ENCODE measurements at regions not wholly inside any gene's neighbourhood (a gene's known extent, or its start where the extent isn't known, plus 50 kb on each side); places are given as distances from the start of the nearest gene placed in this dataset.

GRCh38 chr13:50235604-50236342 is 220.5 kb downstream of the KCNRG start:
- no peak for DNase-seq (ENCODE audit: extremely low spot score)
- intact Hi-C loops (cut with DNase I) = no loop called here
- WGBS = 97% methylated on average over 6 of the region's 6 CpGs
- Histone ChIP-seq H3K4me1 (no peaks in the 10 kb centered on the region), H3K27me3 (no peaks in the 10 kb centered on the region), H3K9me3 (no peaks in the 10 kb centered on the region), H3K27ac (replicated peaks in 1 of 4) (no peak overlapping the region), H3K36me3 (no peaks in the 10 kb centered on the region), H3K4me3 (no peak overlapping the region)
- TF ChIP-seq POLR2A (IDR thresholded peaks at IDR 0.05; ENCODE audit: low read depth) (no peak), POLR2AphosphoS5 (IDR thresholded peaks at IDR 0.05) (no peak)

- Histone ChIP-seq H3K4me3 (no peak overlapping the region), H3K4me1 (no peaks in the 10 kb centered on the region), H3K36me3 (no peaks in the 10 kb centered on the region), H3K27ac (replicated peaks in 1 of 4) (no peak overlapping the region), H3K27me3 (no peaks in the 10 kb centered on the region), H3K9me3 (no peaks in the 10 kb centered on the region)
- TF ChIP-seq POLR2A (IDR thresholded peaks at IDR 0.05; ENCODE audit: low read depth) (no peak), POLR2AphosphoS5 (IDR thresholded peaks at IDR 0.05) (no peak), CTCF (IDR thresholded peaks at IDR 0.05) (no peak), EP300 (IDR thresholded peaks at IDR 0.05) (no peak)
- no peak for DNase-seq (ENCODE audit: extremely low spot score)
- 69% methylated on average over 9 of the region's 9 CpGs for WGBS
- intact Hi-C loops (cut with DNase I) = no loop called here
Observed at GRCh38 chr13:50236898-50237318, 221.7 kb downstream of the KCNRG start.

GRCh38 chr13:50238922-50239321 is 223.7 kb downstream of the KCNRG start:
- Histone ChIP-seq H3K27ac (replicated peaks in 1 of 4) (no peak overlapping the region), H3K36me3 (no peaks in the 10 kb centered on the region), H3K4me3 (no peak overlapping the region), H3K9me3 (no peaks in the 10 kb centered on the region), H3K4me1 (no peaks in the 10 kb centered on the region), H3K27me3 (no peaks in the 10 kb centered on the region)
- intact Hi-C loops (cut with DNase I) = no loop called here
- 100% methylated on average over 1 of the region's 1 CpG for WGBS
- no peak for TF ChIP-seq POLR2AphosphoS5 (IDR thresholded peaks at IDR 0.05)
- TF ChIP-seq POLR2A (IDR thresholded peaks at IDR 0.05; ENCODE audit: low read depth) = no peak
- no peak for TF ChIP-seq EP300 (IDR thresholded peaks at IDR 0.05)
- TF ChIP-seq CTCF (IDR thresholded peaks at IDR 0.05) = no peak
- no peak for DNase-seq (ENCODE audit: extremely low spot score)

GRCh38 chr13:50241479-50241878 is 226.2 kb downstream of the KCNRG start:
- TF ChIP-seq CTCF (IDR thresholded peaks at IDR 0.05) (no peak), POLR2AphosphoS5 (IDR thresholded peaks at IDR 0.05) (no peak), POLR2A (IDR thresholded peaks at IDR 0.05; ENCODE audit: low read depth) (no peak), EP300 (IDR thresholded peaks at IDR 0.05) (no peak)
- Histone ChIP-seq H3K9me3 (no peaks in the 10 kb centered on the region), H3K4me1 (peaks cover 0 to 16% (median 15%) of the 10 kb centered on the region in 4 donors), H3K4me3 (no peak overlapping the region), H3K27ac (replicated peaks in 1 of 4) (no peak overlapping the region), H3K27me3 (no peaks in the 10 kb centered on the region), H3K36me3 (no peaks in the 10 kb centered on the region)
- WGBS = 95% methylated on average over 4 of the region's 4 CpGs
- no peak for DNase-seq (ENCODE audit: extremely low spot score)
- intact Hi-C loops (cut with DNase I) = no loop called here

- Histone ChIP-seq H3K4me1 (peaks cover 0 to 16% (median 15%) of the 10 kb centered on the region in 4 donors), H3K9me3 (no peaks in the 10 kb centered on the region), H3K36me3 (no peaks in the 10 kb centered on the region), H3K4me3 (no peak overlapping the region), H3K27me3 (no peaks in the 10 kb centered on the region), H3K27ac (replicated peaks in 1 of 4) (no peak overlapping the region)
- WGBS = 80% methylated on average over 2 of the region's 2 CpGs
- intact Hi-C loops (cut with DNase I) = no loop called here
- TF ChIP-seq CTCF (IDR thresholded peaks at IDR 0.05) = no peak
- TF ChIP-seq POLR2A (IDR thresholded peaks at IDR 0.05; ENCODE audit: low read depth) = no peak
- no peak for TF ChIP-seq EP300 (IDR thresholded peaks at IDR 0.05)
- TF ChIP-seq POLR2AphosphoS5 (IDR thresholded peaks at IDR 0.05) = no peak
- DNase-seq (ENCODE audit: extremely low spot score) = no peak
Observed at GRCh38 chr13:50243931-50244330, 228.7 kb downstream of the KCNRG start.

Data from esophagus muscularis mucosa (tissue), 4 donors.